ENCODE measurements at regions not wholly inside any gene's neighbourhood (a gene's known extent, or its start where the extent isn't known, plus 50 kb on each side); places are given as distances from the start of the nearest gene placed in this dataset.

DNA sequence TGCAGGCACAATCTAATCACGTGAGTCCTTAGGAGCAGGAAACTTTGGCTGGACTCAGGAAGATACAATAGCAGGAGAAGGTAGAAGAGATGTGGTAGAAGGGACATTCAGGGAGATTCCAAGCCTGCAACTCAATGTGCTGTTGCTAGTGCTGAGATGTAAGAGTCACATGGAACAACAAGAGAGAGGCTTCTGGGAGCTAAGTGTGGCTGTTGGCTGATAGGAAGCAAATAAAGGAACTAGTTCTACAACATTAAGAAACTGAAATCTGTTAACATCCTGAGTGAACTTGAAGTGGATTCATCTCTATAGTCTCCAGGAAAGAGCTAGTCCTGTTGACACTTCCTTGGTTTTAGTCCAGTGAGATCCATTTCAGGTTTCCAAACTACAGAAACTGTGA, 1207.4 kb downstream of the ADGRL3 start:
- TF ChIP-seq CTCF (conservative IDR thresholded peaks at IDR 0.05; ENCODE audit: low read depth, low read length), result no peak
- no peak overlapping the region for H3K4me3 ChIP-seq (ENCODE audit: low read length)
- no peak for DNase-seq (ENCODE audit: low read depth)

DNA sequence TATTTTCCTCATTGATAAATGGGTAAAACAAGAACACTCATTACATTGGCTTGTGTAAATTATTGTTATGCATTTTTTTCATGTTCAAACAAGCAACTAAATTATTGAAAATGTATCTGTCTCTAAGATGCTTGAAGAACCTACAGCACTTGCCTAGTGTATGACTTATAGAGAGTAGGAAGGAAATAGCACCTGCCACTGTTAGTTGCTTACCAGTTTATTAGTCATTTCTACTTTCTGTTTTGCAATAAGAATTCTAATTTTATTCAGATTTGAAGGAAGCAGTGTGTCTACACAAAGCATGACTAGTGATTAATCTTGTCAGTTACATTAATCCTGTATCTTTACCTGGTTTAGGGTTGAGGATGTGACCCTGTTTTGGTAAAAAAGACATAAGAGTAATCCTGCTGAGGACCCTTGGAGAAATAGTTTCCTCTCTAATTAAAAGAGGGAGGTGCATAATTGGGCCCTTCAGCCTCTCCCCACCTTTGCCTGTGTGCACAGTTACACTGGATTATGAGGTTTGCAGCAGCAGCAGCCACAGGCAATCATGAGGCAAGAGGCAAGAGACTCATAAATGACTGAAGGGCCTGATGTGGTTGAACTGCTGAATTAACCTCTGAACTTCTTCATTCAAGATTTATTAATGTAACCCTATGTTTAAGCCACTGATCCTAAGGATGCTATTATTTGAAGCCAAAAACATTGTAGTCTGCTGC, 1202.1 kb downstream of the ADGRL3 start:
- peak; percentile 20 for DNase-seq (ENCODE audit: low read depth)
- no peak overlapping the region for H3K4me3 ChIP-seq (ENCODE audit: low read length)
- no peak for TF ChIP-seq CTCF (conservative IDR thresholded peaks at IDR 0.05; ENCODE audit: low read depth, low read length)

DNA sequence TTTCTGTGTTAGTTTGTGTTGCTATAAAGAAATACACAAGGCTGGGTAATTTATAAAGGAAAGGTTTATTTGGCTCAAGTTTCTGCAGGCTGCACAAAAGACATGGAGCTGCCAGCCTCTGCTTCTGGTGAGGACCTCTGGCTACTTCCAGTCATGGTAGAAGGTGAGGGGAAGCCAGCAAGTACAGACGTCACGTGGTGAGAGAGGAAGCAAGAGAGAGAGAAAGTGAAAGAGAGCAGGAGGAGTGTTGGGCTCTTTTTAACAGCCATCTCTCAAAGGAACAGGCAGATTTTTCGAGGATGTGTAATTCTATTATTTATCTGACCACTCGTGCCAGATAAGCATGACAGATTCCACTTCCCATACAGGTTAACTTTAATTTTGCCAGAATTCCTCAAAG, 1199.1 kb downstream of the ADGRL3 start:
- no peak overlapping the region for H3K4me3 ChIP-seq (ENCODE audit: low read length)
- TF ChIP-seq CTCF (conservative IDR thresholded peaks at IDR 0.05; ENCODE audit: low read depth, low read length), result no peak
- DNase-seq (ENCODE audit: low read depth), result no peak

GRCh38 chr4:62398318-62398717, 1198.2 kb downstream of the ADGRL3 start:
- no peak overlapping the region for H3K4me3 ChIP-seq (ENCODE audit: low read length)
- DNase-seq (ENCODE audit: low read depth), result no peak
- TF ChIP-seq CTCF (conservative IDR thresholded peaks at IDR 0.05; ENCODE audit: low read depth, low read length), result no peak

DNA sequence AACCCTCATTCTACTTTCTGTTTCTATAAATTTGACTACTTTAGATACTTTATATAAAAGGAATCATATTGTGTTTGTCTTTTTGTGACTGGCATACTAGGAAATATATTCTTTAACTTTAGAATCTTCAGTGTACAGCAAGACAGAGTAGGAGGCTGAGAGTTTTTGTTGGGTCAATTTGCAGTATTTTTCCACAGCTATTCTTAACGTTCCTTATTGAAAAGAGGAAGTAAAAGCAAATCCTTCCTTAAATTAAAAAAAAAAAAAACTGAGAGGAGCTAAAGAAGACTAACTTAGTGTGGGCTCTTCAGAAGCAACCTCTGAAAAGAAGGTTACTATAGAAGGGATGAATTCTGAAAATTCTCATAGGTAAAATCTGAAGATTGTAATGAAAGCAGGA, 1194.6 kb downstream of the ADGRL3 start:
- no peak for DNase-seq (ENCODE audit: low read depth)
- no peak overlapping the region for H3K4me3 ChIP-seq (ENCODE audit: low read length)
- no peak for TF ChIP-seq CTCF (conservative IDR thresholded peaks at IDR 0.05; ENCODE audit: low read depth, low read length)

GRCh38 chr4:62387808-62388207, 1187.7 kb downstream of the ADGRL3 start:
- no peak for TF ChIP-seq CTCF (conservative IDR thresholded peaks at IDR 0.05; ENCODE audit: low read depth, low read length)
- DNase-seq (ENCODE audit: low read depth), result no peak
- H3K4me3 ChIP-seq (ENCODE audit: low read length), result no peak overlapping the region

- TF ChIP-seq CTCF (conservative IDR thresholded peaks at IDR 0.05; ENCODE audit: low read depth, low read length), result no peak
- DNase-seq (ENCODE audit: low read depth), result no peak
- no peak overlapping the region for H3K4me3 ChIP-seq (ENCODE audit: low read length)
Observed at GRCh38 chr4:62377700-62378099, 1177.6 kb downstream of the ADGRL3 start.

Data from retinal pigment epithelial cell (primary cell).